ENCODE measurements at regions not wholly inside any gene's neighbourhood (a gene's known extent, or its start where the extent isn't known, plus 50 kb on each side); places are given as distances from the start of the nearest gene placed in this dataset.

DNA sequence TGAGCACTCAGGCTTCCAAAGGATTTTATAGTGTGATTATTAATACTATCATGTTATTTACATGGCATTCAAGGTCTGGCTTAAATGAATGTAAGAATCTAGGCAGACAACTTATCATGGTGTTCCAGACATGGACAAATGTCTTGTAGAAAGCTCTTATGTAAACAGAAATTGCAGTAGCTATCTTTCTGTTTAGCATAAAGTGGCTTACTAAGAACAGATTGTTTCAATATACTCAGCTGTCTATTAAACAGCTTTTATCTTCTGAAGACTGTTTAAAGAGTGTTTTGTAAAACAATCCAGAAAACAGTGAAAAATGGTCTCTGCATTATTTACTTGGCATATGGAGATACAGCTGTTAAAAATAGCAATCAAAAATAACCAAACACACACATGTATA lies 1061.8 kb upstream of the SEL1L start:
- H3K4me1 ChIP-seq (ENCODE audit: control insufficient read depth in 1 of 2, insufficient read depth in 2 of 2, low read length in 2 of 2) = no peaks in the 10 kb centered on the region
- no peak overlapping the region for H3K4me3 ChIP-seq (ENCODE audit: low read depth in 1 of 2, low read length in 2 of 2)
- H3K27ac ChIP-seq (ENCODE audit: low read length) = no peak overlapping the region
- no peaks in the 10 kb centered on the region for H3K27me3 ChIP-seq (ENCODE audit: low read depth, low read length)
- no peaks in the 10 kb centered on the region for H3K36me3 ChIP-seq (ENCODE audit: control insufficient read depth in 1 of 2, insufficient read depth in 2 of 2, low read length in 2 of 2)
- H3K9me3 ChIP-seq (ENCODE audit: control insufficient read depth in 1 of 2, low read length in 2 of 2) = no peaks in the 10 kb centered on the region

DNA sequence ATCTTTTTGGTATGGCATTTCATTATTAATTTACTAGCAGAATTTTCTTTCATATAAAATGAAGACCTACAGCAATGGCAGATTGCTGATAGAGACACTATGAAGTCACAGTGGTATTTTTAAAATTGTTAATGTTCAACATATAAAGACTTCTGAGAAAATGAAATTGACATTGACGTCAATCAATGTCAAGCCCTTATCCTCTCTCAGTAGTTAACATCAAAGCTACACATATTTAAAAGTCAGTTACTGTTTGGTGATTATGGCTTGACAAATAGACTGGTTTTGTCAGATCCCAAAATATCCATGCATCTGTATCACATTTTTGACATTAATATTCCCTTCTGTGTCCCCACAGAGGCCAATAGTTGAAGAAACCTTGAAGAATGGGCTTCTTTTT lies 1069.1 kb upstream of the SEL1L start:
- Histone ChIP-seq H3K4me1 (ENCODE audit: control insufficient read depth in 1 of 2, insufficient read depth in 2 of 2, low read length in 2 of 2) (no peaks in the 10 kb centered on the region), H3K9me3 (ENCODE audit: control insufficient read depth in 1 of 2, low read length in 2 of 2) (no peaks in the 10 kb centered on the region), H3K27me3 (ENCODE audit: low read depth, low read length) (no peaks in the 10 kb centered on the region), H3K36me3 (ENCODE audit: control insufficient read depth in 1 of 2, insufficient read depth in 2 of 2, low read length in 2 of 2) (no peaks in the 10 kb centered on the region), H3K27ac (ENCODE audit: low read length) (no peak overlapping the region), H3K4me3 (ENCODE audit: low read depth in 1 of 2, low read length in 2 of 2) (no peak overlapping the region)

DNA sequence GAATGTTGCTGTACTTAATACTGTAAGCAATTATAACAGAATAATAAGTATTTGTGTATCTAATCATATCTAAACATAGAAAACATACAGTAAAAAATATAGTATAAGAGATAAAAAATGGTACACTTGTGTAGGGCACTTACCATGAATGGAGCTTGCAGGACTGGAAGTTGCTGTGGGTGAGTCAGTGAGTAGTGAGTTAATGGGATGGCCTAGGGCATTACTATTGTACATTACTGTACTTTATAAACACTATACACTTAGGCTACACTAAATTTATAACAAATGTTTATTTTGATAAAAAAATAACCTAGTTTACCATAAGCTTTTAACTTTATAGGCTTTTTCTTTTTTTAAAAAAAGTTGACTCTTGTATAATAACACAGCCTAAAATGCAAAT lies 1071.2 kb upstream of the SEL1L start:
- H3K4me1 ChIP-seq (ENCODE audit: control insufficient read depth in 1 of 2, insufficient read depth in 2 of 2, low read length in 2 of 2) = no peaks in the 10 kb centered on the region
- no peak overlapping the region for H3K27ac ChIP-seq (ENCODE audit: low read length)
- no peak overlapping the region for H3K4me3 ChIP-seq (ENCODE audit: low read depth in 1 of 2, low read length in 2 of 2)
- H3K36me3 ChIP-seq (ENCODE audit: control insufficient read depth in 1 of 2, insufficient read depth in 2 of 2, low read length in 2 of 2) = no peaks in the 10 kb centered on the region
- H3K9me3 ChIP-seq (ENCODE audit: control insufficient read depth in 1 of 2, low read length in 2 of 2) = no peaks in the 10 kb centered on the region
- H3K27me3 ChIP-seq (ENCODE audit: low read depth, low read length) = no peaks in the 10 kb centered on the region

DNA sequence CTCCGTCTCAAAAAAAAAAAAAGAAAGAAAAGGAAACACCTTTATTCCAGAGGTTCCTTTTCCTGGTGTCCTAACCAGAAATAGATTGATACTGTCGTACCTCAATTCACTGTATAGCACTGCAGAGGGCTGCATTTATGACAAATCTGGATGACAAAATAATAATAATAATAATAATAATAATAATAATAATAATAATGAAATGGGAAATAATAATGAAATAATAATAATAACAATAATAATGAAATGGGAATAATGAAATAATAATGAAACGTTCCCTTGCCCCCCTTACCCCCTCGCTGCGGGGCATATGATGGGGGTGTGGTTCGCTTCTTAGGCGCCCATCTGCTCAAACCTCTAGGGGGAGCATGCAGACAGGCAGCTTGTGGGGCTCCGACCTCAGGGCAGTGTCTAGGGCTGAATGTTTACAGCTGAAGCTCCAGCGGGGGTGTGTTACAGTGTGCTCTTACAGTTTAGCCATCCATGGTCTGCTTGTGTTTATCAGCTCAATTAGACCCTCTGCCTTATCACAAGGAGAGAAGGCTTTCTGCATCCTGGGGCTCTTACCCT lies 1088.3 kb upstream of the SEL1L start:
- no peaks in the 10 kb centered on the region for H3K27me3 ChIP-seq (ENCODE audit: low read depth, low read length)
- H3K4me3 ChIP-seq (ENCODE audit: low read depth in 1 of 2, low read length in 2 of 2) = no peak overlapping the region
- no peak overlapping the region for H3K27ac ChIP-seq (ENCODE audit: low read length)
- peaks cover 0 to 3% of the 10 kb centered on the region in 2 donors for H3K9me3 ChIP-seq (ENCODE audit: control insufficient read depth in 1 of 2, low read length in 2 of 2)
- no peaks in the 10 kb centered on the region for H3K4me1 ChIP-seq (ENCODE audit: control insufficient read depth in 1 of 2, insufficient read depth in 2 of 2, low read length in 2 of 2)
- no peaks in the 10 kb centered on the region for H3K36me3 ChIP-seq (ENCODE audit: control insufficient read depth in 1 of 2, insufficient read depth in 2 of 2, low read length in 2 of 2)

DNA sequence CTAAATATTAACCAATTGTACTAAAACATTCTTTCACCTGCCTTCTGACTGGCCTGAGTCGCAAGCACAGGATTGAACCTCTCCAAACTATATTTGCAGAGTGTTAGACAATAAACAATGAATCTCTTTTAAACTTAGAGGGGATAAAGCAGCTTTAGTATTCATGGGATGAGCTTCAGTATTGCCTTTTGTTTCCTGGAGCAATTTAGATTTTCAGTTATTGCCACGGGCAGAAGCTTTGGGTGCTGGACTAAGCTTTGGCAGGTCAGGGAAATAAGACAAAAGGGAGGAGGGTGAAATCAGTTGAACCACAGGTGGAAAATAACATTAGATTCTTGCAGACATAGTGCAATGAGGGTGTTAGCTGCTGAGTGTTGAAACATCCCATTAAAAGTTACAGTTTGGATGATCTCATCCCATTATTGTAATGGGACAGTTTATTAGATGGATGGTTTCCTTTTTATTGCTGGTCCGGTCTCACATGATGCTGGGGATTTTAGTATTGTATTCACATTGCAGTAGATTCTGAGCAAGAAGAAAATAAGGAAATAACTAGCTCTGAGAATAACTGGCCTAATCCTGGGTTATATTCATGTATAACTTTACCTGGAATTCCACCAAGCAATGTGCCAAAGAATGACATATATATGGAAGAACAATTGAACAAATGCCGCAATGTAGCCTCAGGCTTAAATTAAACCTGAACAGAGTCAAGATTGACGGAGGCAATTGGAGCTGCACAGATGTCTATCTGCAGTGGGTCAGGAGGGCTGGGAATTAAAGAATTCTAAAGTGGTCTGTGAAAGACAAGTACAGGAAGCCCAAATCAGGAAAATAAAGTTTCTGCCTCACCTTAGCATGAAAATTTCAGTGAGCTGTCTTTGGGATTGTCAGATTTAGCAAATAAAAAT lies 1092.8 kb upstream of the SEL1L start:
- Histone ChIP-seq H3K27ac (ENCODE audit: low read length) (no peak overlapping the region), H3K4me3 (ENCODE audit: low read depth in 1 of 2, low read length in 2 of 2) (no peak overlapping the region), H3K4me1 (ENCODE audit: control insufficient read depth in 1 of 2, insufficient read depth in 2 of 2, low read length in 2 of 2) (no peaks in the 10 kb centered on the region), H3K27me3 (ENCODE audit: low read depth, low read length) (no peaks in the 10 kb centered on the region), H3K9me3 (ENCODE audit: control insufficient read depth in 1 of 2, low read length in 2 of 2) (peaks cover 0 to 3% of the 10 kb centered on the region in 2 donors), H3K36me3 (ENCODE audit: control insufficient read depth in 1 of 2, insufficient read depth in 2 of 2, low read length in 2 of 2) (no peaks in the 10 kb centered on the region)

DNA sequence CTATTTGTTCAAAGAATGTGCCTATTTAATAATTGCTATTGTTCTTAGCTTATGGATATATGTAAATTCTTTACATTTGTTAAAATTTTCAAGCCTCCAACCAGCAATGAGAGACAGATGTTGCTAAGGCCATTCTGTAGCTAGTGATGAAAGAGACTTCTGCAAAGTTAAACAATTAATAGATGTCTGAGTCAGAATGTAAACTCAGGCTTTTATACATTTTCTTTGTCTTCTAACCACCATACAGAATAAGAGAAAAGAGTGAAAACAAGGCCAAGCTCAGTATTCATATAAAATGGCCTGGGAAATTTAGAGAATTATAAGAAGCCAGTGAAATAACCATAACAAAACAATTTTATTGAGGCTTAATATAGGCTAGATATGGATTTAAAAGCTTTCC lies 1102.3 kb upstream of the SEL1L start:
- Histone ChIP-seq H3K27me3 (ENCODE audit: low read depth, low read length) (no peaks in the 10 kb centered on the region), H3K27ac (ENCODE audit: low read length) (no peak overlapping the region), H3K4me1 (ENCODE audit: control insufficient read depth in 1 of 2, insufficient read depth in 2 of 2, low read length in 2 of 2) (no peaks in the 10 kb centered on the region), H3K4me3 (ENCODE audit: low read depth in 1 of 2, low read length in 2 of 2) (no peak overlapping the region), H3K36me3 (ENCODE audit: control insufficient read depth in 1 of 2, insufficient read depth in 2 of 2, low read length in 2 of 2) (no peaks in the 10 kb centered on the region), H3K9me3 (ENCODE audit: control insufficient read depth in 1 of 2, low read length in 2 of 2) (no peaks in the 10 kb centered on the region)

DNA sequence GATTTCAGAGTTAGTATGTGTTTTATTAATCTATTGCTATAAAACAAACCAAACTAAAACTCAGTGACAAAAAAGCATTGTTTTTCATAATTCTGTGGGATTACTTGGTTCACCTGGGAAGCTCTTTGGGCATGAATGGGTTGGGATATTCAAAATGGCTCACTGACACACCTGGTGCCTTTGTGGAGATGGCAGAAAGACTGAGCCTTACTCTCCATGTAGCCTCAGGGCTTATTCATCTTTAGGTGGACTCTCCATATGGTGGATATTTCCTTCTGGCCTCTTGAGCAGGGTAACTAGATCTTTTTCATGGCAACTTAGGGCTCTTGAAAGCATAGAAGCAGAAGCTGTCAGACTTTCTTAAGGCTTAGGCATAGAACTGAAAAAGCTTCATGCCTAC lies 1102.8 kb upstream of the SEL1L start:
- no peaks in the 10 kb centered on the region for H3K9me3 ChIP-seq (ENCODE audit: control insufficient read depth in 1 of 2, low read length in 2 of 2)
- H3K27me3 ChIP-seq (ENCODE audit: low read depth, low read length) = no peaks in the 10 kb centered on the region
- no peak overlapping the region for H3K4me3 ChIP-seq (ENCODE audit: low read depth in 1 of 2, low read length in 2 of 2)
- no peaks in the 10 kb centered on the region for H3K36me3 ChIP-seq (ENCODE audit: control insufficient read depth in 1 of 2, insufficient read depth in 2 of 2, low read length in 2 of 2)
- no peak overlapping the region for H3K27ac ChIP-seq (ENCODE audit: low read length)
- H3K4me1 ChIP-seq (ENCODE audit: control insufficient read depth in 1 of 2, insufficient read depth in 2 of 2, low read length in 2 of 2) = no peaks in the 10 kb centered on the region

DNA sequence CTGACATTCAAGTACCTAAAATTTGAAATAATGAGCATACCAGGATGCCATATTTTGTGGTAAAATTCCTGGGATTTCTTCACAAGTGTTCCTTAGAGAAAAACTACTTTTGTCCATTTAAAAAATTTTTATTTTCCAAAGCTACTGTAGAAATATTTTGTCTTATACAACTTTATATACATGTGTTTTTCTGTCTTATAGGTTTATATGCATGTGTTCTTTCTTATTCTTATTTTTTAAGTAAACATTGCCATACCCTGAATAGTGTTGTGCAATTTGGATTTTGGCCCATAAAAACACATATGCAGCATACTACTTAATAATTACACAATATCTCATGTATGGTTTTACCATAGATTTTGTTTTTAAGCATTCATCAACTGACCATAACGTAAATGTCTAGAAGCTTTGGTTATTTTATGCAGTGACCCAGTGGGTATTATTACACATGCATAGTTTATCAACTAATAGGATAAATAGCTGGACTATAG lies 1107.4 kb upstream of the SEL1L start:
- Histone ChIP-seq H3K36me3 (ENCODE audit: control insufficient read depth in 1 of 2, insufficient read depth in 2 of 2, low read length in 2 of 2) (no peaks in the 10 kb centered on the region), H3K27me3 (ENCODE audit: low read depth, low read length) (no peaks in the 10 kb centered on the region), H3K9me3 (ENCODE audit: control insufficient read depth in 1 of 2, low read length in 2 of 2) (no peaks in the 10 kb centered on the region), H3K4me1 (ENCODE audit: control insufficient read depth in 1 of 2, insufficient read depth in 2 of 2, low read length in 2 of 2) (no peaks in the 10 kb centered on the region), H3K4me3 (ENCODE audit: low read depth in 1 of 2, low read length in 2 of 2) (no peak overlapping the region), H3K27ac (ENCODE audit: low read length) (no peak overlapping the region)

DNA sequence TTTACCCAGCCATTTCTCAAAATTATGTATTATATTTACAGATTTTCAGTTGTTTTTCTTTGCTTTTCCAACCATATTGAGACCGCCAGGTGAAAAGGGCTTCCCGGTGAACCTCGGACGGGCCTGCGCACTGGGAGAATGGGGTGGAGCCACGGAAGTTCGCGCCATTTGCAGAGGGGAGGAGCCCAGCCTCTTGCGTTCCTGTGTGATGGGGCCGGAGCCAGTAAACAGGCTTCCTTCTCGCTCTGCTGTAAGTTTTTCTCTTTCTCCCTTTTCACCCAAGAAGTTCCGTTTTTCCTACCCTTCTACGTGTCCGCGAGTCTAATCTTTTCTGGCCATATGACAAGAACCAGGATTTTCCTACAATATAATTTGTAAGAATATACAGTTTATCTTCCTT lies 1108.8 kb upstream of the SEL1L start:
- Histone ChIP-seq H3K27ac (ENCODE audit: low read length) (no peak overlapping the region), H3K27me3 (ENCODE audit: low read depth, low read length) (no peaks in the 10 kb centered on the region), H3K4me3 (ENCODE audit: low read depth in 1 of 2, low read length in 2 of 2) (peak overlapping the region in 1 of 2 donors; percentile 24), H3K4me1 (ENCODE audit: control insufficient read depth in 1 of 2, insufficient read depth in 2 of 2, low read length in 2 of 2) (no peaks in the 10 kb centered on the region), H3K36me3 (ENCODE audit: control insufficient read depth in 1 of 2, insufficient read depth in 2 of 2, low read length in 2 of 2) (no peaks in the 10 kb centered on the region), H3K9me3 (ENCODE audit: control insufficient read depth in 1 of 2, low read length in 2 of 2) (no peaks in the 10 kb centered on the region)

DNA sequence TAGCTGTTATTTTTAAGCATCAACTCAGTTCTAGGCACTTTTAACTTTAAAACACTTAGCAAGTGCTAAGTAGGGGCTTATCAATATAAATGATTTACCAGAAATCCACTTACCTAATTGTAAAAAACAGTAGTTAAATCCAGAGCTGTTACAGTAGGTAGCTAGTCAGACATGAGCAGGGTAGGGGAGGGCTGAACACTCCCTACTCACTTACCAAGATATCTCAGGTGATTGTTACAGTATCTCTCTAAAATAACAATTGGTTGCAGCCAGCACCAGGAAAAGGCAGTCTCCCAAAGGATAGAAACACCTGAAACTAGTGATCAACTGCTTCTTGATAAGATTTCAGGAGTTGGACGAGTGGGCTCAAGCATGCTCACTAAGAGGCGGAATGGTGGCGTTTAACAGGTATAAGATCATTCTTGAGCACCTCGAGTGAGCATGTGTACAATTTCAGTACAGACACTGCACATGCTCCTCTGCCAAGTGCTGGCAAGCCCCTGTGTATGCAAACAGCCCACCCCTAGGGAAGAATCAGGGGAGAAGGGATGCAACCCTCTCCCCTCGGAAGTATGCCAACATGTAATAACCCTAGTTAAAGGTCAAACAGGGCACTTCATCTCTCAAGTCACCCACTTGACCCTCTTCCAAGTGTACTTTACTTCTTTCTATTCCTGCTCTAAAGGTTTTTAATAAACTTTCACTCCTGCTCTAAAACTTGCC lies 1113.6 kb upstream of the SEL1L start:
- Histone ChIP-seq H3K9me3 (ENCODE audit: control insufficient read depth in 1 of 2, low read length in 2 of 2) (no peaks in the 10 kb centered on the region), H3K36me3 (ENCODE audit: control insufficient read depth in 1 of 2, insufficient read depth in 2 of 2, low read length in 2 of 2) (no peaks in the 10 kb centered on the region), H3K27me3 (ENCODE audit: low read depth, low read length) (no peaks in the 10 kb centered on the region), H3K27ac (ENCODE audit: low read length) (no peak overlapping the region), H3K4me3 (ENCODE audit: low read depth in 1 of 2, low read length in 2 of 2) (no peak overlapping the region), H3K4me1 (ENCODE audit: control insufficient read depth in 1 of 2, insufficient read depth in 2 of 2, low read length in 2 of 2) (no peaks in the 10 kb centered on the region)

DNA sequence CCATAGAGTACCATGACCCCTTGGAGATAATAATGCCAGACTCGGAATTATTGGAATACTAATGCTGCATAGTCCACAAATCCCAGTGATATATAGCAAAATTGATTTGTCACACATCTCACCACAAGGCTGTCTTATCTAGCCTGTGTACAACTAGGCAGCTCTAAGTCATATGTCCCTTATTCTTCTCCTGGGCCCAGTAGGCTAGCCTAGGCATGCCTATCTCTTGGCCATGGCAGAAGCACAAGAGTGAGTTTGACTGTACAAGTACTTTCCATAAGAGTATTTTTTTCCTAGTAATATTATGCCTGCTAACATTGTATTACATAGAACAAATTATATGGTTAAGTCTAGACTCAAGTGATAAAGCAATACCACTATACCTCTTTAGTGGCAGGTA lies 1122.1 kb upstream of the SEL1L start:
- Histone ChIP-seq H3K27me3 (ENCODE audit: low read depth, low read length) (no peaks in the 10 kb centered on the region), H3K9me3 (ENCODE audit: control insufficient read depth in 1 of 2, low read length in 2 of 2) (no peaks in the 10 kb centered on the region)

More for the DNA sequence above, 1122.1 kb upstream of the SEL1L start:
- no peaks in the 10 kb centered on the region for H3K36me3 ChIP-seq (ENCODE audit: control insufficient read depth in 1 of 2, insufficient read depth in 2 of 2, low read length in 2 of 2)
- H3K4me3 ChIP-seq (ENCODE audit: low read depth in 1 of 2, low read length in 2 of 2) = no peak overlapping the region
- H3K4me1 ChIP-seq (ENCODE audit: control insufficient read depth in 1 of 2, insufficient read depth in 2 of 2, low read length in 2 of 2) = no peaks in the 10 kb centered on the region
- no peak overlapping the region for H3K27ac ChIP-seq (ENCODE audit: low read length)
